Right atrium auricular region (tissue), 2 donors: ENCODE measurements at regions not wholly inside any gene's neighbourhood (a gene's known extent, or its start where the extent isn't known, plus 50 kb on each side); places are given as distances from the start of the nearest gene placed in this dataset.

Source experiments
- DNase-seq: peaks from one replicate; pipeline ENCODE4 v3.0.0-alpha.2; 2019; ENCODE audit warnings: low spot score
- H3K27ac ChIP-seq, 2 donors: fragments of 200-600 bp; sonication (generic); 1 replicate in 1 of 2; 2 replicates in 1 of 2; pipeline ENCODE4 v1.5.1; 2016 to 2019
- H3K27me3 ChIP-seq, 2 donors: fragments of 200-600 bp; sonication (generic); one replicate each; pipeline versions ENCODE4 v1.5.1 to v1.6.0; 2017 to 2019
- H3K36me3 ChIP-seq: fragments of 200-600 bp; sonication (generic); one replicate; pipeline ENCODE4 v1.5.1; 2016
- H3K4me1 ChIP-seq, 2 donors: fragments of 200-600 bp; sonication (generic); one replicate each; pipeline versions ENCODE4 v1.5.1 to v1.6.0; 2017 to 2019
- H3K4me3 ChIP-seq, 2 donors: fragments of 200-600 bp; sonication (generic); 1 replicate in 1 of 2; 2 replicates in 1 of 2; pipeline ENCODE4 v1.5.1; 2017 to 2019; ENCODE audit warnings: mild to moderate bottlenecking in 1 of 2, moderate library complexity in 1 of 2
- H3K9me3 ChIP-seq, 2 donors: fragments of 200-600 bp; sonication (generic); one replicate each; pipeline ENCODE4 v1.5.1; 2019
- CTCF ChIP-seq, 2 donors: fragments of 200-600 bp; sonication (generic); IDR thresholded peaks; one replicate each; pipeline ENCODE4 v1.5.1; 2019; ENCODE audit warnings: antibody characterized with exemption in 2 of 2

- no peaks in the 10 kb centered on the region for H3K36me3 ChIP-seq
- no peaks in the 10 kb centered on the region for H3K9me3 ChIP-seq
- H3K4me1 ChIP-seq, result peaks cover 0 to 2% of the 10 kb centered on the region in 2 donors
- no peak for DNase-seq
- H3K4me3 ChIP-seq, result no peak overlapping the region
- no peak overlapping the region for H3K27ac ChIP-seq
- no peaks in the 10 kb centered on the region for H3K27me3 ChIP-seq
- no peak for TF ChIP-seq CTCF (IDR thresholded peaks at IDR 0.05)
Observed at GRCh38 chr15:61759639-61760038, 300.6 kb downstream of the VPS13C start.

- Histone ChIP-seq H3K9me3 (no peaks in the 10 kb centered on the region), H3K27me3 (no peaks in the 10 kb centered on the region), H3K4me1 (no peaks in the 10 kb centered on the region), H3K36me3 (no peaks in the 10 kb centered on the region), H3K4me3 (no peak overlapping the region), H3K27ac (no peak overlapping the region)
- no peak for TF ChIP-seq CTCF (IDR thresholded peaks at IDR 0.05)
- DNase-seq, result no peak
Observed at GRCh38 chr15:61756071-61756820, 304.0 kb downstream of the VPS13C start.

- no peak for DNase-seq
- H3K9me3 ChIP-seq, result no peaks in the 10 kb centered on the region
- no peak overlapping the region for H3K27ac ChIP-seq
- no peak for TF ChIP-seq CTCF (IDR thresholded peaks at IDR 0.05)
- no peaks in the 10 kb centered on the region for H3K4me1 ChIP-seq
- H3K27me3 ChIP-seq, result no peaks in the 10 kb centered on the region
- no peak overlapping the region for H3K4me3 ChIP-seq
- no peaks in the 10 kb centered on the region for H3K36me3 ChIP-seq
Observed at GRCh38 chr15:61755467-61755866, 304.8 kb downstream of the VPS13C start.

- H3K27ac ChIP-seq, result no peak overlapping the region
- no peak for TF ChIP-seq CTCF (IDR thresholded peaks at IDR 0.05)
- no peaks in the 10 kb centered on the region for H3K27me3 ChIP-seq
- no peak overlapping the region for H3K4me3 ChIP-seq
- DNase-seq, result no peak
- H3K4me1 ChIP-seq, result no peaks in the 10 kb centered on the region
- H3K9me3 ChIP-seq, result no peaks in the 10 kb centered on the region
- H3K36me3 ChIP-seq, result no peaks in the 10 kb centered on the region
Observed at GRCh38 chr15:61753018-61753710, 307.1 kb downstream of the VPS13C start.

- TF ChIP-seq CTCF (IDR thresholded peaks at IDR 0.05), result no peak
- Histone ChIP-seq H3K4me1 (no peaks in the 10 kb centered on the region), H3K27ac (no peak overlapping the region), H3K36me3 (no peaks in the 10 kb centered on the region), H3K9me3 (no peaks in the 10 kb centered on the region), H3K27me3 (no peaks in the 10 kb centered on the region), H3K4me3 (no peak overlapping the region)
- DNase-seq, result no peak
Observed at GRCh38 chr15:61752001-61752400, 308.2 kb downstream of the VPS13C start.
